ENCODE measurements at regions not wholly inside any gene's neighbourhood (a gene's known extent, or its start where the extent isn't known, plus 50 kb on each side); places are given as distances from the start of the nearest gene placed in this dataset.

DNA sequence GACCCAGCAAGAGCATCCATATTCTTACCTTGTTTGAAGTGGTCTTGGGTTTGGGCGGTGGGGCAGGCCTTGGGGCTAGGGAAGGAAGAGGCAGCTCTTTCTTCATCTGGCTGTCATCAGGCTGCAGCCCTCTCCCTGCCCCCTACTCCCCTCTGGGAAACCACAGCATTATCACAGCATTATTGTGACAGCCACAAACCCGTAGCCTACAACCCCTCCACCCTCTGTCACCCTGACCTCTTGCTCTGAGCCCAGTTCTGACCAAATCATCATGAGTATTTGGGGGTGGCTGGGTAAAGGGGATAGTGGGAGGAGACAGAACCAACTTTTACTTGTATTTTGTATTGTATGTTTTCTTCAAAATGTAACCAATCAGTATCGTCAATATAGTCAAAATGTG lies 94.3 kb upstream of the ARRDC3 start:
- TF ChIP-seq CTCF (conservative IDR thresholded peaks at IDR 0.05; ENCODE audit: low read length) (no peak), EZH2phosphoT487 (IDR thresholded peaks at IDR 0.05; ENCODE audit: borderline replicate concordance, low read depth, low read length) (no peak)

Measured in OCI-LY7 (cell line).